ENCODE measurements at regions not wholly inside any gene's neighbourhood (a gene's known extent, or its start where the extent isn't known, plus 50 kb on each side); places are given as distances from the start of the nearest gene placed in this dataset.

GRCh38 chr12:125824276-125824675 is 759.0 kb downstream of the AACS start:
- no peak for DNase-seq (ENCODE audit: low read depth in 1 of 2, low spot score in 1 of 2)
- H3K4me3 ChIP-seq (replicated peaks; ENCODE audit: insufficient read depth, low read length), result no peak overlapping the region
- H3K27me3 ChIP-seq (ENCODE audit: insufficient read depth, poor library complexity, severe bottlenecking), result peaks cover 2% of the 10 kb centered on the region
- no peak for TF ChIP-seq REST (IDR thresholded peaks at IDR 0.05; ENCODE audit: insufficient replicate concordance, low read depth)
- TF ChIP-seq SPI1 (IDR thresholded peaks at IDR 0.05; ENCODE audit: borderline replicate concordance, low read depth), result no peak
- no peak for TF ChIP-seq GABPA (IDR thresholded peaks at IDR 0.05; ENCODE audit: low read depth)
- TF ChIP-seq POLR2AphosphoS5 (IDR thresholded peaks at IDR 0.05; ENCODE audit: low read depth), result no peak
- TF ChIP-seq CTCF (IDR thresholded peaks at IDR 0.05; ENCODE audit: insufficient read depth, low read length), result no peak
- H3K27ac ChIP-seq (replicated peaks), result no peak overlapping the region

GRCh38 chr12:125835852-125836251 is 770.6 kb downstream of the AACS start:
- H3K4me3 ChIP-seq (replicated peaks; ENCODE audit: insufficient read depth, low read length), result no peak overlapping the region
- no peaks in the 10 kb centered on the region for H3K27me3 ChIP-seq (ENCODE audit: insufficient read depth, poor library complexity, severe bottlenecking)
- H3K27ac ChIP-seq (replicated peaks), result no peak overlapping the region
- TF ChIP-seq SPI1 (IDR thresholded peaks at IDR 0.05; ENCODE audit: borderline replicate concordance, low read depth) (no peak), REST (IDR thresholded peaks at IDR 0.05; ENCODE audit: insufficient replicate concordance, low read depth) (no peak), GABPA (IDR thresholded peaks at IDR 0.05; ENCODE audit: low read depth) (no peak), POLR2AphosphoS5 (IDR thresholded peaks at IDR 0.05; ENCODE audit: low read depth) (no peak), CTCF (IDR thresholded peaks at IDR 0.05; ENCODE audit: insufficient read depth, low read length) (no peak)
- DNase-seq (ENCODE audit: low read depth in 1 of 2, low spot score in 1 of 2), result no peak

GRCh38 chr12:125836647-125837046 is 771.4 kb downstream of the AACS start:
- TF ChIP-seq GABPA (IDR thresholded peaks at IDR 0.05; ENCODE audit: low read depth) (no peak), SPI1 (IDR thresholded peaks at IDR 0.05; ENCODE audit: borderline replicate concordance, low read depth) (no peak)
- no peak for DNase-seq (ENCODE audit: low read depth in 1 of 2, low spot score in 1 of 2)
- no peak overlapping the region for H3K27ac ChIP-seq (replicated peaks)
- H3K4me3 ChIP-seq (replicated peaks; ENCODE audit: insufficient read depth, low read length), result no peak overlapping the region
- H3K27me3 ChIP-seq (ENCODE audit: insufficient read depth, poor library complexity, severe bottlenecking), result no peaks in the 10 kb centered on the region

GRCh38 chr12:125841332-125841731 is 776.1 kb downstream of the AACS start:
- no peak overlapping the region for H3K4me3 ChIP-seq (replicated peaks; ENCODE audit: insufficient read depth, low read length)
- no peak overlapping the region for H3K27ac ChIP-seq (replicated peaks)
- H3K27me3 ChIP-seq (ENCODE audit: insufficient read depth, poor library complexity, severe bottlenecking), result no peaks in the 10 kb centered on the region
- TF ChIP-seq REST (IDR thresholded peaks at IDR 0.05; ENCODE audit: insufficient replicate concordance, low read depth), result no peak
- TF ChIP-seq POLR2AphosphoS5 (IDR thresholded peaks at IDR 0.05; ENCODE audit: low read depth), result no peak
- TF ChIP-seq SPI1 (IDR thresholded peaks at IDR 0.05; ENCODE audit: borderline replicate concordance, low read depth), result no peak
- TF ChIP-seq CTCF (IDR thresholded peaks at IDR 0.05; ENCODE audit: insufficient read depth, low read length), result no peak
- TF ChIP-seq GABPA (IDR thresholded peaks at IDR 0.05; ENCODE audit: low read depth), result no peak
- no peak for DNase-seq (ENCODE audit: low read depth in 1 of 2, low spot score in 1 of 2)

Data from HL-60 (cell line).